ENCODE measurements at regions not wholly inside any gene's neighbourhood (a gene's known extent, or its start where the extent isn't known, plus 50 kb on each side); places are given as distances from the start of the nearest gene placed in this dataset.

DNA sequence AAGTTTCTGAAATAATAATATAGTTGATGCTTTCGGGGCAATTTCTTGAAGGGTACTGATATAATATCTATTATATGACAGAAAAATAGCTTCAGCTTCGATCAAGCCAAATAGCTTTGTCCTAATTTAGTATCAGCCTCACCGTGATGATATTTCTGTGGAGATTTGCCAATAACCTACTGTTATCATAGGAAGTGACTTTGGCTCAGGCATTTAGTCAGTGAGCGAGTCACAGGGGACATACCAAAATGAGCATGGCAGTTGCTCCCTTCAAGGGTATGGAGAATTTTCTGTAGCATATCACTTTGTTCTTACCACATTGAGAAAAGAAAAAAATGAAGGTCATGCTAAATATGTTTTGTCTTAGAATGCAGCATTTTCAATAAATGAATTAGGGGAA lies 767.6 kb upstream of the SLITRK1 start:
- TF ChIP-seq, protein P1, sequence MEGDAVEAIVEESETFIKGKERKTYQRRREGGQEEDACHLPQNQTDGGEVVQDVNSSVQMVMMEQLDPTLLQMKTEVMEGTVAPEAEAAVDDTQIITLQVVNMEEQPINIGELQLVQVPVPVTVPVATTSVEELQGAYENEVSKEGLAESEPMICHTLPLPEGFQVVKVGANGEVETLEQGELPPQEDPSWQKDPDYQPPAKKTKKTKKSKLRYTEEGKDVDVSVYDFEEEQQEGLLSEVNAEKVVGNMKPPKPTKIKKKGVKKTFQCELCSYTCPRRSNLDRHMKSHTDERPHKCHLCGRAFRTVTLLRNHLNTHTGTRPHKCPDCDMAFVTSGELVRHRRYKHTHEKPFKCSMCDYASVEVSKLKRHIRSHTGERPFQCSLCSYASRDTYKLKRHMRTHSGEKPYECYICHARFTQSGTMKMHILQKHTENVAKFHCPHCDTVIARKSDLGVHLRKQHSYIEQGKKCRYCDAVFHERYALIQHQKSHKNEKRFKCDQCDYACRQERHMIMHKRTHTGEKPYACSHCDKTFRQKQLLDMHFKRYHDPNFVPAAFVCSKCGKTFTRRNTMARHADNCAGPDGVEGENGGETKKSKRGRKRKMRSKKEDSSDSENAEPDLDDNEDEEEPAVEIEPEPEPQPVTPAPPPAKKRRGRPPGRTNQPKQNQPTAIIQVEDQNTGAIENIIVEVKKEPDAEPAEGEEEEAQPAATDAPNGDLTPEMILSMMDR (IDR thresholded peaks at IDR 0.05), result no peak
- 32 to 44% (median 35%) methylated on average over 4 of the region's 4 CpGs for WGBS, 3 donors
- H3K27ac ChIP-seq, result no peak overlapping the region

DNA sequence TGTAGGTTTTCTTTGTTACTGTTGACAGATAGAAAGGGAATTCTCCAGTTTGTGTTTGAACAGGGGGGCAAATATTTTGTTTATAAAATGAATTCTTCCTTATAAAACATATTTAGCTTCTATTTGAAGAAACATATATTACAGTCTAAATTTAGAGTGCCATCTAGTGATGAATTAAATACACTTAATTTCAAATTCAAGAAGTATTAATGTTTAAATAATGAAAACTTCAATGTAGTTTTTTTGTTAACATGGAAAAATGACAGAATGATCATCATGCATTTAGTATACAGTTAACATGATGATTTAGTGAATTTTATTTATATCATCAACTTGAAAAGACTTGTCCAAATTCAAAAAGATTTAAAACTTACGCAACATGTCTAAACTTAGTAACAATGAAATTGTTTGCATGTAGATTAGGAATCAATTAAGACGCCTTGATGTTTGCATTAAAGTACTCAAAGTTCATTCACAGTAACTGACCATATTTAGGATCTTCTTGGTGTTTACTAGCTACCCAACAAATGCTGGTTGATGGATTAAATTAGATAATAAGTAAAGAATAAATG lies 765.9 kb upstream of the SLITRK1 start:
- TF ChIP-seq, protein P1 (IDR thresholded peaks at IDR 0.05), result no peak
- no peaks in the 10 kb centered on the region for H3K4me1 ChIP-seq
- WGBS, 3 donors, result 84 to 88% (median 87%) methylated on average over 2 of the region's 2 CpGs
- no peaks in the 10 kb centered on the region for H3K36me3 ChIP-seq (ENCODE audit: insufficient read depth in 1 of 2, low read depth in 1 of 2)
- no peak for DNase-seq
- ATAC-seq, result no peak
- intact Hi-C loops (cut with DNase I), result no loop called here
- no peaks in the 10 kb centered on the region for H3K9me3 ChIP-seq
- H3K4me3 ChIP-seq, result no peak overlapping the region
- no peaks in the 10 kb centered on the region for H3K27me3 ChIP-seq (ENCODE audit: insufficient read depth in 3 of 3, low read length in 2 of 3)
- no peak overlapping the region for H3K27ac ChIP-seq

More for the DNA sequence above, 767.6 kb upstream of the SLITRK1 start:
- intact Hi-C loops (cut with DNase I), result no loop called here
- Histone ChIP-seq H3K4me3 (no peak overlapping the region), H3K9me3 (peaks cover 2% of the 10 kb centered on the region), H3K36me3 (ENCODE audit: insufficient read depth in 1 of 2, low read depth in 1 of 2) (no peaks in the 10 kb centered on the region), H3K27me3 (ENCODE audit: insufficient read depth in 3 of 3, low read length in 2 of 3) (no peaks in the 10 kb centered on the region), H3K4me1 (no peaks in the 10 kb centered on the region)
- no peak for ATAC-seq
- no peak for DNase-seq

DNA sequence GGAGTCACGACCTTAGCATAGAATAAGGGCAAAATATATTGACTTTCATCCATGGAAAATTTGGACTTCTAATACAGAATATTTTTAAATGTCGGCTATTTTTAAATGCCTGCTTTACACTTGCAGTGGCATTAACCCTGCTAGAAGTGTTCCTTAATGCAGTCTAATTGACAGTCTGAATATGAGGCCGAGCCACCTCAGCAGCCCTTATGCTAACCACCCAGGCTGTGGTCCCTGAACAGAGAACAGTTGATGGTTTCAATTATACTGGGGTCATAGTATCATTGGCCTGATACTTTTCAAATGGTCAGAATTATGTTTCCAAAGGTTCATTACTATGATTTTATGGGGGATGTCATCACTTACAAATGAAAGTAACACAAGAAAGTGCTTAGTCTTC lies 764.7 kb upstream of the SLITRK1 start:
- Histone ChIP-seq H3K27ac (no peak overlapping the region), H3K27me3 (ENCODE audit: insufficient read depth in 3 of 3, low read length in 2 of 3) (no peaks in the 10 kb centered on the region), H3K9me3 (no peaks in the 10 kb centered on the region), H3K36me3 (ENCODE audit: insufficient read depth in 1 of 2, low read depth in 1 of 2) (no peaks in the 10 kb centered on the region), H3K4me1 (no peaks in the 10 kb centered on the region), H3K4me3 (no peak overlapping the region)
- 72 to 77% (median 73%) methylated on average over 3 of the region's 3 CpGs for WGBS, 3 donors
- ATAC-seq (no peak), DNase-seq (no peak)
- intact Hi-C loops (cut with DNase I), result no loop called here
- TF ChIP-seq, protein P1 (IDR thresholded peaks at IDR 0.05), result no peak

DNA sequence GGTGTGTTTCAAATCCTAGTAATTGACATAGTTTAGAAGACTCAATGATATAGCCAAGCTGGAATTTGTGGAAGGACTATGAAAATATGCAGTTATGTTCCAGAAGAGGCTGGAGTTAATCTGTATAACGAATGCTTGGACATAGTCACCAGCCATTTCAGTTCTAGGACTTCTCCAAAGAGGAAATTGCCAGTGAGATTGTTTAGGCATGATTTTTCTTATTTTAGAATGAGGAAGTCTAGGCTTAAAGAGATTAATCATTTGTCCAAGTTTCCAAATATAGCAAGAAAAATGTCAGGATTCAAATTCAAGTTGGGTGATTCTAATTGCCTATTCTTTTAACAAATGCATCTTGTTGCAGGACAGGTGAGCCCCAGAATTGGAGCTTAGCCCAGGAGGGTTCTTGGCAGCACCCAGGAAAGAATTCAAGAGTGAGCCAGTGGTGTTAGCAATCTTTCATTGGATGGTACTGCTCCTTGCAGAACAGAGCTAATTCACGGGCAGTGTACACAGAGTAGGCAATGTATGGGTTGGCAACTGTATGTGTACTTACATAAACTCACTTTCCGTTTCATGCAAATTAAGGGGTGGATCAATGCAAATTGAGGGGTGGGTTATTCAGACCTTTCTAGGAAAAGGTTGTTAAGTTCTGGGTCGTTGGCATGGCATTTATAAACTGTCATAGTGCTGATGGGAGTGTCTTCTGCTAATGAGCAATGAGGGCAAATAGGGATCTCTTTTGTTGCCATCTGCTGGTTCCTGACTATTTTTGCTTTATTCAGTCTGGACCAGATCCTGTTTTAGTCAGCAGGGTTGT lies 763.1 kb upstream of the SLITRK1 start:
- WGBS, 3 donors, result 18 to 33% (median 26%) methylated on average over 4 of the region's 4 CpGs
- H3K9me3 ChIP-seq, result no peaks in the 10 kb centered on the region
- no peak for DNase-seq
- no peaks in the 10 kb centered on the region for H3K27me3 ChIP-seq (ENCODE audit: insufficient read depth in 3 of 3, low read length in 2 of 3)
- H3K27ac ChIP-seq, result no peak overlapping the region
- TF ChIP-seq, protein P1 (IDR thresholded peaks at IDR 0.05), result no peak
- H3K4me3 ChIP-seq, result no peak overlapping the region
- ATAC-seq, result no peak
- intact Hi-C loops (cut with DNase I), result no loop called here
- no peaks in the 10 kb centered on the region for H3K4me1 ChIP-seq
- no peaks in the 10 kb centered on the region for H3K36me3 ChIP-seq (ENCODE audit: insufficient read depth in 1 of 2, low read depth in 1 of 2)
